WTC11 (cell line): ENCODE measurements at regions not wholly inside any gene's neighbourhood (a gene's known extent, or its start where the extent isn't known, plus 50 kb on each side); places are given as distances from the start of the nearest gene placed in this dataset.

Experiments used
- SOX15 ChIP-seq: fragments of 250-450 bp; sonication (Bioruptor Pico); IDR thresholded peaks from 2 replicates; pipeline ENCODE4 v1.9.0; 2021; ENCODE audit warnings: mild to moderate bottlenecking
- ZNF219 ChIP-seq: sonication (generic); formaldehyde crosslinking; IDR thresholded peaks from 2 replicates; pipeline ENCODE4 v1.8.0; 2023; ENCODE audit warnings: missing genetic modification reagents, mild to moderate bottlenecking, borderline replicate concordance

DNA sequence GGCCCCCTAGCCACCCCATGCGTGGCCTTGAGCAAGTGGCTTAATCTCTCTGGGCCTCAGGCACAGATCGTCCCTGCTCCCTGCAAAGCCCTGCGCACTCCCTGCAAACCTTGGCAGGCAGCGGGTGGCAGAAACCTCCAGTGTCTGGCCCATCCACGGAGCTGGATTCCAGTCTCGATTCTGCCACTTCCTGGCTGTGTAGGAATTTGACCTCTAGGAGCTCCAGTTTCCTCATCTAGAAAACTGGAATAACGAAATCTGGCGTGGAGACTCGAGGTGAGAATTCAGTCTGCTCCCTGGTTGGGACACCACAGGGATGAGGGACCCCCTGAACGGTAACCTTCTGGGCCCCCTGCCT lies 186.9 kb downstream of the MN1 start:
- TF ChIP-seq SOX15 (CRISPR knock-in tag) = no peak
- TF ChIP-seq ZNF219 (CRISPR knock-in tag) = no peak
